ENCODE measurements at regions not wholly inside any gene's neighbourhood (a gene's known extent, or its start where the extent isn't known, plus 50 kb on each side); places are given as distances from the start of the nearest gene placed in this dataset.

DNA sequence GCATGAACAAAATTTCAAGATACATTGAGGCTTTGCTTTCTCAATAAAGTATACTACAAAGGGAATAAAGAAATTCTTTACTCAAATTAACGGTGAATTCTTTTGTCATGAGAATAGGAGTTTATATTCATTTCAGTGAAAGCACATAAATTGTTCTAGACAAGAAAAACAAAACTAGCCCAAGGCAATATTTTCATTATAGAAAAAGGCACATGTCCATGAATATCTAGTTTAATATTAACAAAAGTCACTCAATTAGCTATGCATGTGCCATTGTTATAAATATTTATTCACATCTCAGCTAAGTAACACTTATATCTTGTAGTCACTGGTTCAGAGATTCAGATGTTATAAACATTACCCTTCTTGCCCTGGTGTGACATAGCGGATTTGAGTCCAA is 369.3 kb downstream of the GPATCH2 start (continued):
- TF ChIP-seq, protein P1, sequence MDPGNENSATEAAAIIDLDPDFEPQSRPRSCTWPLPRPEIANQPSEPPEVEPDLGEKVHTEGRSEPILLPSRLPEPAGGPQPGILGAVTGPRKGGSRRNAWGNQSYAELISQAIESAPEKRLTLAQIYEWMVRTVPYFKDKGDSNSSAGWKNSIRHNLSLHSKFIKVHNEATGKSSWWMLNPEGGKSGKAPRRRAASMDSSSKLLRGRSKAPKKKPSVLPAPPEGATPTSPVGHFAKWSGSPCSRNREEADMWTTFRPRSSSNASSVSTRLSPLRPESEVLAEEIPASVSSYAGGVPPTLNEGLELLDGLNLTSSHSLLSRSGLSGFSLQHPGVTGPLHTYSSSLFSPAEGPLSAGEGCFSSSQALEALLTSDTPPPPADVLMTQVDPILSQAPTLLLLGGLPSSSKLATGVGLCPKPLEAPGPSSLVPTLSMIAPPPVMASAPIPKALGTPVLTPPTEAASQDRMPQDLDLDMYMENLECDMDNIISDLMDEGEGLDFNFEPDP (CRISPR knock-in tag; IDR thresholded peaks at IDR 0.05), result no peak
- TF ChIP-seq CBX8 (IDR thresholded peaks at IDR 0.05; ENCODE audit: borderline replicate concordance, extremely low read depth, low read depth, low read length, poor library complexity, severe bottlenecking) (no peak), TEAD2 (tag; IDR thresholded peaks at IDR 0.05) (no peak), NFRKB (IDR thresholded peaks at IDR 0.05; ENCODE audit: low read depth) (no peak)

DNA sequence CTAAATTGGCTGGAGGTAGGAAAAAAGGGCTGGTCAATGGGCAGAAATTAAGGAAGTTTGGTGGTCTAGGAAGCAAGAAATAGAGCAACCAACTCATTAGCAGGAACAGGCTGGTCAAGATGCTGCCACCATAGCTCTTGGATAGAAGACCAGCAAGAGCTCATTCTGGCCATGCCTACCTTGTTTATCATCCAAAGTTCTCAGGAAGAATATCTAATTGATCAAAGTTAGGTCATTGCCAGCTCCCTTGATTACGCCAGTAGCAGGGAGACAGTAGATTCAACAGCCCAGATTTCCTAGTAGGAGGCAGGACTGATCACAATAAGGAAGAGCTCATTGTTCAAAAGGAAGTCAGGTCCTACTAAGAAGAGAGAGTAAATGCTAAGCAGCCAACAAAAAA is 370.2 kb downstream of the GPATCH2 start:
- ATAC-seq (no peak), DNase-seq (ENCODE audit: extremely low read depth in 1 of 4, low spot score in 3 of 4) (no peak), FAIRE-seq (no peak)
- 0% methylated on average over 1 of the region's 1 CpG for WGBS (ENCODE audit: insufficient coverage, low coverage, missing lambda C conversion rate)
- H3K27me3 ChIP-seq (ENCODE audit: control insufficient read depth in 2 of 2, insufficient read depth in 2 of 2, low read length in 2 of 2), result no peaks in the 10 kb centered on the region
- H3K36me3 ChIP-seq (ENCODE audit: control insufficient read depth, insufficient read depth, low read length), result no peaks in the 10 kb centered on the region
- TF ChIP-seq MYBL2 (IDR thresholded peaks at IDR 0.05; ENCODE audit: low read depth) (no peak), MYBL2 (CRISPR knock-in tag; IDR thresholded peaks at IDR 0.05; ENCODE audit: borderline replicate concordance) (no peak), ZNF384 (IDR thresholded peaks at IDR 0.05; ENCODE audit: low read depth, low read length) (no peak), ETV1 (tag; conservative IDR thresholded peaks at IDR 0.05; ENCODE audit: low read depth) (no peak), MAFG (tag; conservative IDR thresholded peaks at IDR 0.05) (no peak), MIER1 (IDR thresholded peaks at IDR 0.05; ENCODE audit: low read depth) (no peak)
- TF ChIP-seq, protein P2, sequence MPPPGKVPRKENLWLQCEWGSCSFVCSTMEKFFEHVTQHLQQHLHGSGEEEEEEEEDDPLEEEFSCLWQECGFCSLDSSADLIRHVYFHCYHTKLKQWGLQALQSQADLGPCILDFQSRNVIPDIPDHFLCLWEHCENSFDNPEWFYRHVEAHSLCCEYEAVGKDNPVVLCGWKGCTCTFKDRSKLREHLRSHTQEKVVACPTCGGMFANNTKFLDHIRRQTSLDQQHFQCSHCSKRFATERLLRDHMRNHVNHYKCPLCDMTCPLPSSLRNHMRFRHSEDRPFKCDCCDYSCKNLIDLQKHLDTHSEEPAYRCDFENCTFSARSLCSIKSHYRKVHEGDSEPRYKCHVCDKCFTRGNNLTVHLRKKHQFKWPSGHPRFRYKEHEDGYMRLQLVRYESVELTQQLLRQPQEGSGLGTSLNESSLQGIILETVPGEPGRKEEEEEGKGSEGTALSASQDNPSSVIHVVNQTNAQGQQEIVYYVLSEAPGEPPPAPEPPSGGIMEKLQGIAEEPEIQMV (tag; conservative IDR thresholded peaks at IDR 0.05; ENCODE audit: low read depth), result no peak
- TF ChIP-seq, protein P3, sequence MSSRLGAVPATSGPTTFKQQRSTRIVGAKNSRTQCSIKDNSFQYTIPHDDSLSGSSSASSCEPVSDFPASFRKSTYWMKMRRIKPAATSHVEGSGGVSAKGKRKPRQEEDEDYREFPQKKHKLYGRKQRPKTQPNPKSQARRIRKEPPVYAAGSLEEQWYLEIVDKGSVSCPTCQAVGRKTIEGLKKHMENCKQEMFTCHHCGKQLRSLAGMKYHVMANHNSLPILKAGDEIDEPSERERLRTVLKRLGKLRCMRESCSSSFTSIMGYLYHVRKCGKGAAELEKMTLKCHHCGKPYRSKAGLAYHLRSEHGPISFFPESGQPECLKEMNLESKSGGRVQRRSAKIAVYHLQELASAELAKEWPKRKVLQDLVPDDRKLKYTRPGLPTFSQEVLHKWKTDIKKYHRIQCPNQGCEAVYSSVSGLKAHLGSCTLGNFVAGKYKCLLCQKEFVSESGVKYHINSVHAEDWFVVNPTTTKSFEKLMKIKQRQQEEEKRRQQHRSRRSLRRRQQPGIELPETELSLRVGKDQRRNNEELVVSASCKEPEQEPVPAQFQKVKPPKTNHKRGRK (tag; IDR thresholded peaks at IDR 0.05), result no peak
- H3K4me2 ChIP-seq (ENCODE audit: insufficient read depth, low read length), result no peak overlapping the region
- no TSS peak for BruUV-seq (replicated peaks)
- in situ Hi-C loops (cut with MboI), result no loop called here
- H3K9me1 ChIP-seq (ENCODE audit: control insufficient read depth, insufficient read depth, low read length), result no peaks in the 10 kb centered on the region
- H3K27ac ChIP-seq (ENCODE audit: extremely low read depth, low read depth, low read length), result no peak overlapping the region
- H3K9me3 ChIP-seq (replicated peaks; ENCODE audit: control insufficient read depth, insufficient read depth, low read depth, low read length), result no peaks in the 10 kb centered on the region
- no peak overlapping the region for H3K4me3 ChIP-seq
- ChIA-PET POLR2A (no interaction called here), CTCF (ENCODE audit: low intra/inter-chr PET ratio) (no interaction called here)
- no peaks in the 10 kb centered on the region for H4K20me1 ChIP-seq (replicated peaks; ENCODE audit: control insufficient read depth, insufficient read depth, low read length)
- H3K79me2 ChIP-seq (ENCODE audit: control insufficient read depth, insufficient read depth, low read length), result no peaks in the 10 kb centered on the region
- intact Hi-C loops (cut with micrococcal nuclease), result no loop called here
- no peak overlapping the region for H3K9ac ChIP-seq (ENCODE audit: insufficient read depth in 1 of 2, low read depth in 2 of 2, low read length in 2 of 2)
- no peak overlapping the region for H2AFZ ChIP-seq (ENCODE audit: low read depth, low read length)
- H3K4me1 ChIP-seq (replicated peaks in 1 of 2; ENCODE audit: control insufficient read depth in 2 of 2, insufficient read depth in 2 of 2, low read length in 2 of 2), result no peaks in the 10 kb centered on the region
